HG03196 (cell line): ENCODE measurements at regions not wholly inside any gene's neighbourhood (a gene's known extent, or its start where the extent isn't known, plus 50 kb on each side); places are given as distances from the start of the nearest gene placed in this dataset.
"Not testable (repeated sequence)": the region's sequence is repeated elsewhere in the genome, so short reads cannot be mapped to it uniquely, and the experiment has no call there.

Experiments used
- ATAC-seq: cut with Tn5 transposase; IDR thresholded peaks from one replicate; pipeline ENCODE4 v1.9.1; 2021; ENCODE audit not compliant: unreplicated experiment

DNA sequence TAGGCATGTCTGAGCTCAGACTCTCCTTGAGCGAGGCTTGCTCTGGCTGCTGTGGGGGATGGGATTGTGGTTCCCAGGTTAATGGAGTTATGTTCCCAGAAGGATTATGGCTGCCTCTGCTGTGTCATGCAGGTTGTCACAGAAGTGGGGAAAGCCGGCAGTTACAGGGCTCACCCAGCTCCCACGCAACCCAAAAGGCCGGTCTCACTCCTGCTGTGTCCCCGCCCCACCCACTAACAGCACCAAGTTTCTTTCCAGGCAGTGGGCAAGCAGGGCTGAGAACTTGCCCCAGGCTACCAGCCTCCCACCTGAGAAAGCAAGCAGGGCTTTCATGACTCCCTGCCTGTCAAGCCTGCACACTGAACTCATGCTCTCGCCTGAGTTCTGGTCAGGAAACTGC lies 750.5 kb downstream of the FRK start:
- ATAC-seq: no peak

DNA sequence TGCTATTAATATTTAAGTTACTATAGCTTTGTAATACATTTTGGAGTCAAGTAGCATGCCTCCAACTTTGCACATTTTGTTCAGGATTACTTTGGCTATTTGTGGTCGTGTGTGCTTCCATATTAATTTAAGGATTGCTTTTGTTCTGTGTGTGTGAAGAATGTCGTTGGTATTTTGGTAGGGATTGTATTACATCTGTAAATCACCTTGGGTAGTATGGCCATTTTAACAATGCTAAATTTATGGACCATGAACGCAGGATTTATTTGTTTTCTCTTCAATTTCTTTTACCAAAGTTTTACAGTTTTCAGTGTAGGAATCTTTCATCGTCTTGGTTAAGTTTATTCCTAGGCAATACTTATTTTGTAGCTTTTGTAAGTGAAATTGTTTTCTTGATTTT lies 758.0 kb downstream of the FRK start:
- ATAC-seq: no peak

DNA sequence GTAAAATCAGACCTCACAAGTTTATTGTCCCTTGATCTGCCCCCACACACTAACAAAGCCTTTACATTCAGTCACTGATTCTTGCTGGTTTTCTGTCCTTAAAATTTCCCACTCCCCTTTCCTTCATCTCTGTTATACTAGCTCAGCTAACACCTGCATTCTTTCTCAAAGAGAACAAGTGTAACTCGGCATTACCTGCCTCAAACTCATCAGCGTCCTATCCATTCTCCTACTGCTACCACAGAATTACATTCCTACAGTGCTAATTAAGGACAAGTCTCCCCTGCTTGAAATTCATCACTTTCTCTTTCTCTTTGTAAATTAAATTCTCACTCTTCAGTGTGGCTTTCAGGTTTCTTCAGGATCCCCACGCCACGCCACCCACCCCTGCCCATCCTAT lies 773.2 kb downstream of the FRK start:
- no peak for ATAC-seq

DNA sequence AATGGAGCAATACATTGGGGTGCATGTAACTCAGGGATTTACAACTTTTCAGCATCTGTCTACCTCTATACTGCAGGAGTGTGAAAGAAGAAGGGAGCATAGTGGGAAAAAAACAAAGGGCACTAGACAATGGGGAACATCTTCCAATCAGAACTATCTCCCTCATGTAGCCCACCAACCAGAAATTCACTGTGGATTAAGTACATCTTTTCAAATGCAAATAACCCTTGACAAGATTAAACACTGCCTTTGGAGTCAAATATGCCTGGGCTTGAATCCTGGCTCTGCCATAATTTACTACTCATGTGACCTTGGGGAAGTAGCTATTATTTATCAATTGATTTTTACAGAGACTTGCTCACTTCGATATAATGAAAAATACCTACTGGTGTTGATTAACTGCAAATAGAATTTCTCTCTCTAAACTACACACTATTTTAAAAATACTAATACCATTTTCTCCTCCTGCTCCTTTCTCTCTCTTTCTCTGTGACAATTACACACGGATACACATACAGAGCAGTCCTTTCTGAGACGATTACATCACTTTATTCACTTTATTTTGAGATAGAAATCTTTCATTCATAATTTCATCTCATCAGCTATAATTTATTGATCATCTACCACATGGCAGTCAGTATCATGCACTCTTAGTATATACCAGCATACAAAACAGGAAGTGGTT lies 783.7 kb downstream of the FRK start:
- ATAC-seq: no peak

DNA sequence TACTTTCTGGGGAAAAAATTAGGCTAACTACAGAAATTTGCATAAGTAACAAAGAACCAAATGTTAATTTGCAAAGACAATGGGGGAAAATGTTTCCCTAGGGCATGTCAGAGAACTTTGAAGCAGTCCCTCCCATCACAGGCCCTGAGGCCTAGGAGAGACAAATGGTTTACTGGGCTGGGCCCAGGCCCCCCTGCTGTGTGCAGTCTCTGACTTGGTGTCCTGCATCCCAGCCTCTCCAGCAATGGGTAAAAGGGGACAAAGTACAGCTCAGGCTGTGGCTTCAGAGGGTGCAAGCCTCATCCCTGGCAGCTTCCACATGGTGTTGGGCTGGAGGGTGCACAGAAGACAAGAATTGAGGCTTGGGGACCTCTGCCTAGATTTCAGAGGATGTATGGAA lies 788.4 kb downstream of the FRK start:
- no peak for ATAC-seq

DNA sequence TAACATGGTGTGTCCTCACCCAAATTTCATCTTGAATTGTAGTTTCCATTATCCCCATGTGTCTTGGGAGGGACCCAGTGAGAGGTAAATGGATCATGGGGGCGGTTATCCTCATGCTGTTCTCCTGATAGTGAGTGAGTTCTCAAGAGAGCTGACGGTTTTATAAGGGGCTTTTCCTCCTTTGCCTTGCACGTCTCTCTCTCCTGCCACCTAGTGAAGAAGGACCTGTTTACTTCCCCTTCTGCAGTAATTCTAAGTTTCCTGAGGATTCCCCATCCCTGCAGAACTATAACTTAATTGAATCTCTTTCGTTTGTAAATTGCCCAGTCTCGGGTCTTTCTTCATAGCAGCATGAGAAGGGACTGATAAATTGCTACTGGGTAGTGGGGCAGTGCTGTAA lies 789.3 kb downstream of the FRK start:
- ATAC-seq: no peak

DNA sequence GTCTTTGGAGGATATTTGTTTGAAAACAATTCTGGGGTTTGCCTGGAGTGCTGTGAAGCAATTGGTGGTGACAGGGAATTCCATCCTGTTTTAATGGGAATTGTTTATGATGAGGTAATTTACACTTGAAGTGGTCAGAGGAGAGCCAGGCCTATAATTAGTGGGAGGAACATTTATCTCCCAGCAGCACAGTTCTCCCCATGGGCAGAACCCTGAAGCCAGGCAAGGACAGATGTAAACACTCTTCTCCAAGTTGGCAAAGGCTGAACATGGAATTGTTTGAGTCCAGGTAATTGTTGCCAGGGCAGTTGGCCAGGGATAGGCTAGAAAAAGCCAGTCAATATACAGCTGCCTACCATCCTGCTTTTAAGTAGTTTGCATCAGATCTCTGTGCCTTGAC lies 789.7 kb downstream of the FRK start:
- ATAC-seq: no peak

DNA sequence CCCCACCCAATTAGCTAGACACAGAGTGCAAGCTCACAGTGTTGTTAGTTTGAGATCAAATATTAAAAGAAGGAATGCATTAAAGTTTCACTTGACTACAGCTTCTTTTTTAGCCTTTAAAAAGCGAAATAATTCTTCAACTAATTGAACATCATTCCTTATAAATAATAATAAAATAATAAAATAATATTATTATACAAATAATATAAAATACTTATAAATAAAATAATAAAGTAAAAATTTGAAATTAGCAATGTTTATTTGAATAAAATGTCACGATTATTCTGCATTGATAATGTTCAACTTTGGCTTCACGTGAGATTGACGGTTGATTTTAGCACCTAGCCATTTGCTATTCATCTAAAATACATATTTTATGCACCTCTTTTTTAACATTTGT lies 819.3 kb downstream of the FRK start:
- ATAC-seq: no peak

DNA sequence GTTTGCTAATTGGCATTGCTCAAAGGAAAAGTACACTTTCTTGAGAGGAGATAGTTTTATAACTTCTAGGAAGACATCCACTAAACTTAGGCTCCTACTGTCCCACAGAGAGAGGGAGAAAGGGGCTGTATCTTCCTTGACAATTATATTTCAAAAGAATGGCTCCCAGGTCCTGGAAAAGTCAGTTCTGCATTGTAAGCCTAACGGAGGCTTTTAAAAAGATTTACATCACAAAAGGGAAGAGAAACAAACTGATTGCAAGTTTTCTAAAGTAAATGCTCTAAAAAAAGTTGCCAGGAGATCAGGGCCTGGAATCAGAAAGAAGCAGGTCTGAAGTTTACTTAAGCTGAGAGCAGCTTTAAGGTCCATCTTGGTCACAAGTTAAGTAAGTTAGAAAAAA lies 839.5 kb downstream of the FRK start:
- ATAC-seq: no peak

DNA sequence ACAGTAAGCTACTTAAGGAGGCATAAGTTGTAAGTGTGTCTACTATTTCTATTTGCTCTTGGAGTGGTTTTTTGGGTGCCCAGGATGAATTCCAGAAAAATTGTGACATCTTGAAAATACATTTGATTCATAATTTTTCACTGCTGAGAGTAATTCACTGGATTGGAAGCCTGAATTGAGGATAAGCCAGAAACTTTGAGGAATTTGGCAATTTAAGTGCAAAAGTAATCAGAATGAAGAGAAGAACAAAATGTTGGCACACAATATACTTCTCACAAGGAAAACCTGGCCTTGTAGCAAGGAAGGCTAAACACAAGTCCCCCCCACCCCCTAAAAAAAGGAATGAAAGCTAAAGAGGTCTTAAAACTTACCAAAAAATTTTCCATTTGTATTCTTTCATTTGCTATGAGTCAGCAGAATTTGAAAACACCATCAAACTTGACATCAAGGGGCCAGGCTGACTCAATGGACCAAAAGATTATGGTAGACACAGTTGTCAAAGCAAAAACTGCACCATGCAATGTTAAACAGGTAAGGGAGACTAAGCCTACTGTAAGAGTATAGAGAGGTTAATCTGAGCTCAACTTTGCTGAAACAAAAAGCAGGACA lies 840.0 kb downstream of the FRK start:
- no peak for ATAC-seq

DNA sequence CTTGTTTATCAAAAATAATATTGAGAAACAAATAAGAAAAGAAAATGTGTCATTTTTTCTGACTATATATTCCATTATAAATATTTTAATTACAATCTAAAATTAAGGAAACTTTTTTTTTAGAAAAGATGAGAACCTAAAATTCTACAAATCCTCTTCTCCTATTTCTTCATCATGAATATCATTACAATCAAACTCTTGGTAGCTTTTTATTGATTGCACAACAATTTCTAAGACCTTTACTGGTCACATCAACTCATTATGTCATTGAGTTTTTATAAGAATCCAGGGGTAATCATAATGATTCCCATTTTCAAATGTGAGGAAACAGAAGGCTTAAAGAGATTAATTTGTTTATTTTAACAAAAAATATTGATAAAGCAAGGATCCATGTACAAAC lies 841.0 kb downstream of the FRK start:
- ATAC-seq: no peak

DNA sequence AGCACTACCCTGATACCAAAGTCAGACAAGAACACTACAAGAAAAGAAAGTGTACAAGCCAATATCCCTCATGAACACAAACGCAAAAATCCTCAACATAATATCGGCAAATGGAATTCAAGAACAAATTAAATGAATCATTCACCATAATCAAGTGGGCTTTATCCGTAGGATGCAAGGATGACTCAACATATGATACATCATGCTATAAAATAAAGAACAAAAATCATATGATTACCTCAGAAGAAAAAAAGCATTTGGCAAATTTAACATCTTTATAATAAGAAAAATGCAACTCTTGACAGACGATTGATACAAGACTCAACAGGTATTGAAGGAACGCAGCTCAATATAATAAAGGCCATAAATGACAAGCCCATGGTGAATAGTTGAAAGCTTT lies 843.9 kb downstream of the FRK start:
- no peak for ATAC-seq

DNA sequence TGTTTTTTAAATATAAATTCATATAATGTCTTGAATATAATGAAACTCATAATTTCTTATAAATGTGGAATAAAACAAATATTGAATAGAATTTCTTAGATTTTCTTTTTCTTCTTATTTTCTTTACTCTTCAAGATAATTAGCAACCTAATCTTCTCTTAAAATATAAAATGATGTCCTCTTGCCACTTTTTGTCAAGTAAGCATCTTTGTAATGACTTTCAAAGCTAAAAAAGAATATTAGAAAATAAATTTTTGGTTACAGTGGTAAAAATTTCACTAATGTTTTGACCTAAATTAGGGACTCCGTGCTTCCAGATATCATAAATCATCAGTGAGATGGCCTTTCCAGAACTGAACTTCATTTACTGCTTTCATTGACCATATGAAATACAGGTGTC lies 846.4 kb downstream of the FRK start:
- ATAC-seq: no peak

DNA sequence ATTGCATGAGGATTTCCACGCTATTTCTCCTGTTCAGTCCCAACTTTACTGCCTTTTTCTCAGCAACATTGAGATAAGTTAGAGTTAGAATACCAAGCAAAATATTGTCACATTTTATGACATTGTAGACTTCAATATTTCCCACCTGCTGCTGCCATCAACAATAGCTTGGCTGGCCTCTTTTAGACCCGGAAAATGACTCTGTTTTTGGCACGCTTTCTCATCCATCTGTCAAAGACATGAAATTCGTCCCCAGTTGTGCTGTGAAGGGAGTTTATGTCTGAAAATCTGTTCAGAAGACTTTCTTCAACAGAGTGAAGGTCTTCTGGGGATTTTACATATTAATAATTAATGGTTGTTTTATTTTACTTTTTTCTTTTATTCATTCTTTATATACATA lies 857.3 kb downstream of the FRK start:
- no peak for ATAC-seq

DNA sequence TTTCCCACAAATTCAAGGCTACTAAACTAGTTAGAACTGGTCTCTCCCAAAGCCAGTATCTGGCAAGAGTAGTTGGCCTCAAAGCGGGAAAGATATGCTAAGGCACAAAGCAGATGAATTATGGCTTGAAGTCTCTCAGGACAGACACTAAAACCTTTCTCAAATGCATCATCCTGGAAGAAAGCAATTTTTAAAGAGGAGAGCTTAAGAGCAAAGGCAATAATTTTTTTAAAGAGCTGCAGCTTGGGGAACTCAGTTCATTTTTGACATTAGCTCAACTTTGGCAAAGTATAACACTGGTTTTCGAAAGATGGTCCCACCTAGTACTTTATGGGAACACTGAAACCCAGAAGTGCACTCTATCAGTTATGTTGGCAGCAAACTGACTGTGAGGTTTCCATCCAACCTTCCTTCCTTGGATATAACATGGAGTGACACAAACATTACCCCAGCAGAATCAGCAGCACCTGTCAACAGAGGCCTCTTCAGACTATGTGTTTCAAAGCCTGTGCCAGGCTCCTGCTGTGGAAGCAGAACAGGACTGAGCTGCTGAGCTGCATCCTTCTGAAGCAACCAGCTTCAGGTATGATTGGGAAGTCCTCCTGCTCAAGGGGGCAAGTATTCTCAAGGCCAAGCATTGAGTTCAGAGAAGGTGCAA lies 852.3 kb upstream of the HS3ST5 start:
- ATAC-seq: no peak

DNA sequence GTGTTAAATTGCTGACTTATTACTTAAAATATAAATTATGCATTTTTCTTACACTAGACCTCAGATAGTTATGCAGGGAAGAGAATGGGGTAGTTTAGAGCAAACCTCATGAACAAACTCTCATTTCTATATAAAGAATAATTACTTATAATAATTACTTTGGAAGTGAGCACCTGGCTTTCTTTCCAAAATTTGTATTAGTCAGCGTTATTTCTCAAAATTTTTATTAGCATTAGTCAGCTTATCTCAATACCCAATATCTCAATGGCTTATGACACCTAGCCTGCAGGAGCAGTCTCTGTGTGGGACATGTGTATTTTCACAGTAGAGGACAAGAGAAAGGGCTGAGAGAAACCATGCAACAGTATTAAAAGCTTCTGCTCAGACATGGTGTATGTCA lies 849.2 kb upstream of the HS3ST5 start:
- no peak for ATAC-seq

DNA sequence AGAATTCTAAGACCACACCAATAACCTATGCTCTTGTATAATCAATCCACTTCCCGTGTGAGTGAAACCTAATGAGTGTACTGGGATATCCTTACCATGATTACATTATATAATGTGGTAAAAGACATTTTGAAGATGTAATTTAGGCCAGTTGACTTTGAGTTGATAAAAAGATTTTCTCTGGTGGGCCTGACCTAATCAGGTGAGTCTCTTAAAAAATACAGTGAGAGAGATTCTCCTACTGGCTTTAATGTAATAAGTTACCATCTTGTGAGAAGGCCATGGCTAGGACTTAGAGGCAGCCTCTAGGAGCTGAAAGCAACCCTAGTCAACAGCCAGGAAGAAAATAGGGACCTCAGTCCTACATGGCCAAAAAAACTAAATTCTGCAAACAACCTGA lies 847.7 kb upstream of the HS3ST5 start:
- ATAC-seq: no peak

DNA sequence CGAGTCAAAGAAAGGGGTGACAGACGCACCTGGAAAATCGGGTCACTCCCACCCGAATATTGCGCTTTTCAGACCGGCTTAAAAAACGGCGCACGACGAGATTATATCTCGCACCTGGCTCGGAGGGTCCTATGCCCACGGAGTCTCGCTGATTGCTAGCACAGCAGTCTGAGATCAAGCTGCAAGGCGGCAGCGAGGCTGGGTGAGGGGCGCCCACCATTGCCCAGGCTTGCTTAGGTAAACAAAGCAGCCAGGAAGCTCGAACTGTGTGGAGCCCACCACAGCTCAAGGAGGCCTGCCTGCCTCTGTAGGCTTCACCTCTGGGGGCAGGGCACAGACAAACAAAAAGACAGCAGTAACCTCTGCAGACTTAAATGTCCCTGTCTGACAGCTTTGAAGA lies 832.6 kb upstream of the HS3ST5 start:
- ATAC-seq: not testable (repeated sequence)

DNA sequence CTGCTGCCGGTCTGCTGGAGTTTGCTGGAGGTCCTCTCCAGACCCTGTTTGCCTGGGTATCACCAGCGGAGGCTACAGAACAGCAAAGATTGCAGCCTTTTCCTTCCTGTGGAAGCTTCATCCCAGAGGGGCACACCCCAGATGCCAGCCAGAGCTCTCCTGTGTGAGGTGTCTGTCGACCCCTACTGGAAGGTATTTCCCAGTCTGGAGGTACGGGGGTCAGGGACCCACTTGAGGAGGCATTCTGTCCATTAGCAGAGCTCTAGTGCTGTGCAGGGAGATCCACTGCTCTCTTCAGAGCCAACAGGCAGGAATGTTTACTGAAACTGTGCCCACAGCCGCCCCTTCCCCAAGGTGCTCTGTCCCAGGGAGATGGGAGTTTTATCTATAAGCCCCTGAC lies 823.1 kb upstream of the HS3ST5 start:
- ATAC-seq: not testable (repeated sequence)

DNA sequence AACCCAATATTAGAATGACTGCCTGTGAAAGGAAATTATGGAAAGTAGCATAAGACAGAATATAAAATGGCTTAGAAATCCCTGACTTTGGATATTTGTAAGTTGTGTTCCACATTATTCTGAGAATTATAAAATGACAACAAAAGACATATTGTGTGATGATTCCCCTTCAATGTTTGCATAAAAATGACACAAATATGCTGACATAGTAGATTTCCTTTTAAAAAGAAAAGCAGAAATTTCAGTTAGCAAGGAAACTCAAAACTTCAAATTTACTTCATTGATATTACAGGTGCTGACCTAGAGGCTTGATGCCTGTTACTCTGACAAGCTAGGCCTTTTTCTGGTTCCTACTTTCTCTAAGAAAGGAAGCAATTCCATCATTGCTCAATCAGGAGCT lies 816.9 kb upstream of the HS3ST5 start:
- no peak for ATAC-seq

DNA sequence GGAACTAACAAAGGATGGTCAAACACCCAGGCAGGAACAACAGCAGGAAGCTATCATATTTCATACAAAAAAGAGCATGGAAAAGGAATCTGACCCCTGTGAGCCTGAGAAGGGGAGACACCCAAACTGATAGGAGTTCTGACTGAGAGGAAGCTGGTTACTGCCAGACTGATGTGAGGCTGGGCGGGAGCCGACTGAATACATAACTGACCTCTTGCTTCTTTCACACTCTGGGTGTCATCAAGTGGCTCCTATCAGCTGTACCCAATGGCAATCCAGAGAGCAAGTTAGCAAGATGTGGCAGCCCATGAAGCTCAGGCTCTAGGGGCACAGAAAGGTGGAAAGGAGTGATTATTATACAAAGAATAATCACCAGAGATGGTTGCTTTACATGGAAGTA lies 795.1 kb upstream of the HS3ST5 start:
- ATAC-seq: no peak

DNA sequence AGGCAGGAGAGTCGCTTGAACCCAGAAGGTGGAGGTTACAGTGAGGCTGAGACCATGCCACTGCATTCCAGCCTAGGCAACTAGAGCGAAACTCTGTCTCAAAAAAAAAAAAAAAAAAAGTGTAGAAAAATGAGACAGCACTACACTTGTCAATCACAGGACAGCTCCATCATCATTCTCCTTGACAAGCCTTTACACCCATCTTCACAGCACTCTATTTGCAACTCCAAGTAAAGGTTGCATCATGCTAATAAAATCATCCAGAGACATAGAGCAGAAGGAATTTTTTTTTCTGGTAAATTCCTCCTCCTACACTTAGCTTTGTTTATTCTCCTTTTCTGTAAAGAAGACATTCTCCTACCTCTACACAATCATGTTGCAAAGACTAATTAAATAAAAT lies 791.0 kb upstream of the HS3ST5 start:
- no peak for ATAC-seq
